Endothelial cell of umbilical vein (primary cell): ENCODE measurements at regions not wholly inside any gene's neighbourhood (a gene's known extent, or its start where the extent isn't known, plus 50 kb on each side); places are given as distances from the start of the nearest gene placed in this dataset.

Experiments
- CTCF ChIP-seq, 2 donors: IDR thresholded peaks; 1 replicate in 1 of 2; 2 replicates in 1 of 2; pipeline ENCODE4 v1.5.1; 2011; ENCODE audit warnings: low read length in 2 of 2, mild to moderate bottlenecking in 2 of 2, moderate library complexity in 2 of 2, control low read depth in 1 of 2, inconsistent platforms in 1 of 2, low read depth in 1 of 2; ENCODE audit not compliant: insufficient read depth in 1 of 2; ENCODE audit errors: extremely low read depth in 1 of 2
- MAX ChIP-seq: IDR thresholded peaks from 2 replicates; pipeline ENCODE4 v1.6.1; 2011; ENCODE audit not compliant: insufficient read depth, insufficient read length
- MYC ChIP-seq: IDR thresholded peaks from one replicate; pipeline ENCODE4 v1.6.1; 2011; ENCODE audit warnings: mild to moderate bottlenecking, low read depth, low read length
- POLR2A ChIP-seq: IDR thresholded peaks from 2 replicates; pipeline ENCODE4 v1.6.1; 2012; ENCODE audit warnings: low read depth, mild to moderate bottlenecking, control low read depth, low read length

GRCh38 chr17:36844013-36844412 lies 93.3 kb upstream of the LHX1 start:
- TF ChIP-seq CTCF (IDR thresholded peaks at IDR 0.05; ENCODE audit: extremely low read depth in 1 of 2, insufficient read depth in 1 of 2, low read depth in 1 of 2, low read length in 2 of 2) = no peak
- TF ChIP-seq MAX = no peak
- no peak for TF ChIP-seq MYC
- TF ChIP-seq POLR2A = no peak
